ENCODE measurements at regions not wholly inside any gene's neighbourhood (a gene's known extent, or its start where the extent isn't known, plus 50 kb on each side); places are given as distances from the start of the nearest gene placed in this dataset.

- TF ChIP-seq GATA3 (IDR thresholded peaks at IDR 0.05; ENCODE audit: low read depth, low read length) (no peak), GATA2 (IDR thresholded peaks at IDR 0.05; ENCODE audit: low read depth, low read length) (no peak)
These were observed 1024.3 kb downstream of the NR2F1-AS1 start for GRCh38 chr5:92556747-92557146.
